K562 (cell line): ENCODE measurements at regions not wholly inside any gene's neighbourhood (a gene's known extent, or its start where the extent isn't known, plus 50 kb on each side); places are given as distances from the start of the nearest gene placed in this dataset.

Experiments
- ATAC-seq: fragments of 200-7000 bp; cut with Tn5 transposase; 3 replicates; pipeline ENCODE4 v1.9.1; 2020; ENCODE audit warnings: moderate library complexity
- BruUV-seq: library from RNA; stranded (reverse); fragments of 400-500 nt; replicated peaks from 2 replicates; lab custom pipeline; 2021; lab: Mats Ljungman, UMichigan
- CTCF ChIA-PET: fragments of 300-600 bp; formaldehyde crosslinking; extraction: SDS; loops from one replicate; lab custom pipeline; 2021; ENCODE audit warnings: low intra/inter-chr PET ratio; lab: Yijun Ruan, JAX
- POLR2A ChIA-PET: fragments of 300-600, 350-650 bp; sonication (Branson Sonifier 250); formaldehyde crosslinking; extraction: SDS; loops from one replicate; lab custom pipeline; 2021; ENCODE audit warnings: antibody characterized with exemption, inconsistent platforms; lab: Yijun Ruan, JAX
- DNase-seq, 4 experiments: peaks; one replicate each; pipeline versions ENCODE4 v3.0.0 to v3.0.0-alpha.2; 2011 to 2018; ENCODE audit warnings: low spot score in 3 of 4, mixed read lengths in 3 of 4; ENCODE audit errors: extremely low read depth in 1 of 4
- FAIRE-seq: peaks from 2 replicates; lab custom pipeline; 2011; peaks lifted over from hg19 to GRCh38; lab: Jason Lieb, UNC
- H2AFZ ChIP-seq: 2 replicates; pipeline ENCODE4 v1.6.0; 2011; ENCODE audit warnings: low read depth, low read length, control low read depth, inconsistent platforms
- H3K27ac ChIP-seq: fragments of 200-600 bp; 3 replicates; pipeline ENCODE4 v1.8.0; 2011; ENCODE audit warnings: low read depth, mild to moderate bottlenecking, control low read depth, inconsistent platforms, low read length, moderate library complexity, mixed read lengths; ENCODE audit errors: extremely low read depth
- H3K27me3 ChIP-seq, 2 experiments: fragments of 300-600 bp in 1 of 2; 2 replicates in 1 of 2; 3 replicates in 1 of 2; pipeline versions ENCODE4 v1.6.0 to v1.8.0; 2011; ENCODE audit warnings: inconsistent platforms in 2 of 2, low read length in 2 of 2, mild to moderate bottlenecking in 1 of 2, mixed read lengths in 1 of 2, moderate library complexity in 1 of 2; ENCODE audit not compliant: control insufficient read depth in 2 of 2, insufficient read depth in 2 of 2
- H3K36me3 ChIP-seq: fragments of 300-600 bp; 3 replicates; pipeline ENCODE4 v1.8.0; 2011; ENCODE audit warnings: mild to moderate bottlenecking, low read length, inconsistent platforms; ENCODE audit not compliant: control insufficient read depth, insufficient read depth
- H3K4me1 ChIP-seq, 2 experiments: fragments of 200-600 bp in 1 of 2; replicated peaks in 1 of 2; 2 replicates in 1 of 2; 3 replicates in 1 of 2; pipeline versions ENCODE4 v1.5.1 to v1.8.0; 2011; ENCODE audit warnings: inconsistent platforms in 2 of 2, low read length in 2 of 2, mild to moderate bottlenecking in 1 of 2, mixed read lengths in 1 of 2, moderate library complexity in 1 of 2; ENCODE audit not compliant: control insufficient read depth in 2 of 2, insufficient read depth in 2 of 2
- H3K4me2 ChIP-seq: 2 replicates; pipeline ENCODE4 v1.6.1; 2011; ENCODE audit warnings: low read length, control low read depth, inconsistent platforms, mixed read lengths; ENCODE audit not compliant: insufficient read depth
- H3K4me3 ChIP-seq: fragments of 200-600 bp; sonication (generic), shearing (Covaris generic); 2 replicates; pipeline ENCODE4 v1.5.1; 2016; ENCODE audit warnings: control low read depth, inconsistent platforms
- H3K79me2 ChIP-seq: fragments of 200-600 bp; 3 replicates; pipeline ENCODE4 v1.8.0; 2011; ENCODE audit warnings: low read length, inconsistent platforms; ENCODE audit not compliant: control insufficient read depth, insufficient read depth
- H3K9ac ChIP-seq, 2 experiments: 2 replicates each; pipeline versions ENCODE4 v1.6.0 to v1.6.1; 2011; ENCODE audit warnings: low read depth in 2 of 2, low read length in 2 of 2, control low read depth in 1 of 2, inconsistent platforms in 1 of 2, mild to moderate bottlenecking in 1 of 2, mixed read lengths in 1 of 2; ENCODE audit not compliant: insufficient read depth in 1 of 2
- H3K9me1 ChIP-seq: one replicate; pipeline ENCODE4 v1.6.0; 2011; ENCODE audit warnings: inconsistent platforms, mild to moderate bottlenecking, low read length, moderate library complexity; ENCODE audit not compliant: control insufficient read depth, insufficient read depth
- H3K9me3 ChIP-seq: replicated peaks from 2 replicates; pipeline ENCODE4 v1.5.1; 2011; ENCODE audit warnings: low read depth, low read length, inconsistent platforms; ENCODE audit not compliant: control insufficient read depth, insufficient read depth
- H4K20me1 ChIP-seq: replicated peaks from 2 replicates; pipeline ENCODE4 v1.6.1; 2011; ENCODE audit warnings: low read length, inconsistent platforms, mixed read lengths; ENCODE audit not compliant: control insufficient read depth, insufficient read depth
- BCLAF1 ChIP-seq, 2 experiments: fragments of 450-650 bp in 1 of 2; IDR thresholded peaks; 2 replicates each; pipeline ENCODE4 v1.6.1; 2011 to 2017; ENCODE audit warnings: low read depth in 2 of 2, antibody characterized with exemption in 1 of 2, borderline replicate concordance in 1 of 2, low read length in 1 of 2, mild to moderate bottlenecking in 1 of 2, mixed read lengths in 1 of 2; ENCODE audit not compliant: control insufficient read depth in 1 of 2
- BDP1 ChIP-seq: IDR thresholded peaks from 3 replicates; pipeline ENCODE4 v1.6.1; 2011; ENCODE audit not compliant: insufficient read length, insufficient read depth
- ETS2 ChIP-seq: IDR thresholded peaks from 2 replicates; pipeline ENCODE4 v1.6.1; 2016; ENCODE audit warnings: borderline replicate concordance, missing genetic modification characterization, mild to moderate bottlenecking, moderate library complexity, missing compliant biosample characterization; ENCODE audit not compliant: poor library complexity, severe bottlenecking
- HDAC3 ChIP-seq: fragments of 450-650 bp; IDR thresholded peaks from 2 replicates; pipeline ENCODE4 v1.6.1; 2018; ENCODE audit warnings: borderline replicate concordance, mild to moderate bottlenecking, moderate library complexity; ENCODE audit not compliant: partially characterized antibody
- KLF16 ChIP-seq: IDR thresholded peaks from 2 replicates; pipeline ENCODE4 v1.6.1; 2016; ENCODE audit warnings: antibody characterized with exemption
- MAFG ChIP-seq: fragments of 450-650 bp; conservative IDR thresholded peaks from 2 replicates; pipeline ENCODE4 v1.6.1; 2016; ENCODE audit warnings: missing genetic modification characterization, missing compliant biosample characterization
- MECOM ChIP-seq: fragments of 250-450 bp; sonication (Bioruptor Pico); IDR thresholded peaks from 2 replicates; pipeline ENCODE4 v1.8.0; 2022; ENCODE audit warnings: inconsistent platforms
- PREB ChIP-seq: sonication (generic); formaldehyde crosslinking; IDR thresholded peaks from 2 replicates; pipeline ENCODE4 v1.8.1; 2023; ENCODE audit warnings: mild to moderate bottlenecking, missing genetic modification reagents
- RBBP5 ChIP-seq: fragments of 200-600 bp; sonication (generic); IDR thresholded peaks from 2 replicates; pipeline ENCODE4 v1.6.1; 2012; ENCODE audit warnings: borderline replicate concordance, mild to moderate bottlenecking, low read length, control low read depth, inconsistent platforms; ENCODE audit not compliant: insufficient read depth, poor library complexity, severe bottlenecking
- TAF9B ChIP-seq: fragments of 450-650 bp; IDR thresholded peaks from 2 replicates; pipeline ENCODE4 v1.6.1; 2018; ENCODE audit warnings: mild to moderate bottlenecking; ENCODE audit not compliant: partially characterized antibody
- TAL1 ChIP-seq: fragments of 450-650 bp; IDR thresholded peaks from 2 replicates; pipeline ENCODE4 v1.6.1; 2016; ENCODE audit warnings: mild to moderate bottlenecking
- TARDBP ChIP-seq: fragments of 450-650 bp; IDR thresholded peaks from 2 replicates; pipeline ENCODE4 v1.6.1; 2016
- XRCC3 ChIP-seq: fragments of 450-650 bp; IDR thresholded peaks from 2 replicates; pipeline ENCODE4 v1.6.1; 2017; ENCODE audit warnings: mild to moderate bottlenecking, moderate library complexity
- ZNF175 ChIP-seq: fragments of 200-800 bp; sonication (Bioruptor generic); IDR thresholded peaks from 2 replicates; pipeline ENCODE4 v1.6.1; 2016; ENCODE audit warnings: low read depth, mild to moderate bottlenecking, missing genetic modification characterization, missing compliant biosample characterization
- WGBS: fragments of 100-300 bp; shearing (Covaris generic); methylation state at CpG from one replicate; pipeline ENCODE4 v1.1.6; 2016; ENCODE audit warnings: low coverage, mixed read lengths; ENCODE audit not compliant: insufficient coverage; ENCODE audit errors: missing lambda C conversion rate; 5-methylcytosine and 5-hydroxymethylcytosine counted together
- in situ Hi-C: fragments of 300-500 bp; cut with MboI; formaldehyde crosslinking; loops from 4 replicates; pipeline ENCODE4 v1.15.0; 2018; ENCODE audit warnings: inconsistent platforms, mixed read lengths
- intact Hi-C: fragments of 100-400 bp; cut with micrococcal nuclease; formaldehyde crosslinking; loops from 2 replicates; pipeline ENCODE4 v1.14.2; 2022

- TF ChIP-seq BCLAF1 (IDR thresholded peaks at IDR 0.05; ENCODE audit: borderline replicate concordance in 1 of 2, control insufficient read depth in 1 of 2, low read depth in 2 of 2, low read length in 1 of 2) (no peak), KLF16 (no peak), MAFG (tag) (no peak), MECOM (no peak), ETS2 (tag) (no peak)
Observed at GRCh38 chr22:48256041-48256739, 1493.7 kb downstream of the TBC1D22A start (continued).

GRCh38 chr22:48254311-48254873 is 1491.9 kb downstream of the TBC1D22A start:
- in situ Hi-C loops (no loop called here), intact Hi-C loops (no loop called here)
- Histone ChIP-seq H3K9ac (no peak overlapping the region), H3K27me3 (peaks cover 0 to 15% of the 10 kb centered on the region in 2 experiments; a peak in 3 of 5 replicates), H4K20me1 (0 out of 2 replicates have a peak, but pooled peaks cover 4% of the 10 kb centered on the region), H3K4me3 (no peak overlapping the region), H3K79me2 (no peaks in the 10 kb centered on the region), H3K27ac (no peak overlapping the region), H3K9me3 (no peaks in the 10 kb centered on the region), H3K4me1 (no peaks in the 10 kb centered on the region), H3K9me1 (no peaks in the 10 kb centered on the region), H3K4me2 (no peak overlapping the region), H3K36me3 (no peaks in the 10 kb centered on the region), H2AFZ (no peak overlapping the region)
- ATAC-seq = no peak
- DNase-seq = no peak
- WGBS = 0% methylated on average over 9 of the region's 13 CpGs
- POLR2A ChIA-PET = interaction anchor here (0.7 kb wide), 1 partner anchor 15 kb away, joined by 3 read pairs; no protein-coding TSS in a partner anchor
- no peak for FAIRE-seq
- CTCF ChIA-PET = no interaction called here
- no TSS peak for BruUV-seq
- TF ChIP-seq ZNF175 (CRISPR knock-in tag) = no peak
- no peak for TF ChIP-seq HDAC3
- no peak for TF ChIP-seq PREB (CRISPR knock-in tag)
- TF ChIP-seq BDP1 = no peak
- no peak for TF ChIP-seq TARDBP
- TF ChIP-seq TAL1 = no peak
- TF ChIP-seq XRCC3 = no peak
- no peak for TF ChIP-seq RBBP5
- TF ChIP-seq TAF9B = no peak
